D341Med (cell line): ENCODE measurements at regions not wholly inside any gene's neighbourhood (a gene's known extent, or its start where the extent isn't known, plus 50 kb on each side); places are given as distances from the start of the nearest gene placed in this dataset.

ENCODE experiments used
- DNase-seq: peaks from one replicate; pipeline ENCODE4 v3.0.0; 2012; ENCODE audit warnings: low spot score

DNA sequence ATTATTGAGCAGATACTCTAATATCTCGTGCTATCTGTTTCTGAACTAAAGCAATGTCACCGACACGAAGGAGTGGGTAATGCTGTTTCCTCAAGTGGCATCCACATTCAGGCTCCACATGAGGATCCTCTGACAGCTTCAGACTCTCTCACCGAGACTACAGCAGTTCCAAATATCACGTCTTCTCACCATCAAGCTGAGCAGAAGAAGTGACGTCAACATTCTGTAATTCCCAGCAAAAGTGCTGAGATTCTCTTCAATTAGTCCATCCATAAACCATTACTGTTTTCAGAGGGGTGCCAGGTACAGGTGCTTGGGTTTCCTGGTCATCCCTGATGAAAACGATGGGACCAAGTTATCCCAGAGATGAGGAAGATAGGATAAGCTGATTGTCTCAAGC, 110.0 kb upstream of the DACH1 start:
- no peak for DNase-seq

DNA sequence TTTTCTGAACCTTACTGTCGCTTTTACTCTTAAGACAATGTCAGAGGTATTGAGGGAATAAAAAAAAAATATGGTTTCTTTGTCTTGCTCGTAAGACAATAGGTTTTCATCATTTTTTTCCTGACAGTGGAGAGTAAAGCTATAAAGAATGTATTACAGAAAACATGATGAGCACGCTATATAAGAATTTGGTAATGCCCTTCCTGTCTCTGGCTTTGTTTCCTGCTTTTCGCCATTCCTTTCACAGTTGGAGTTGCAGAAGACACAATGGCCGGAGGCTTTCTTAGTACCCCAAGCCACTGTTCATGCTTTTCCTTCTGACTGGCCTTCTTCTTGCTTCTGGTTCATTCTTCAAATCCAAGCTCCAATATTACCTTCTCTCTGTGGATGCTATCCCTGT, 101.0 kb upstream of the DACH1 start:
- no peak for DNase-seq

DNA sequence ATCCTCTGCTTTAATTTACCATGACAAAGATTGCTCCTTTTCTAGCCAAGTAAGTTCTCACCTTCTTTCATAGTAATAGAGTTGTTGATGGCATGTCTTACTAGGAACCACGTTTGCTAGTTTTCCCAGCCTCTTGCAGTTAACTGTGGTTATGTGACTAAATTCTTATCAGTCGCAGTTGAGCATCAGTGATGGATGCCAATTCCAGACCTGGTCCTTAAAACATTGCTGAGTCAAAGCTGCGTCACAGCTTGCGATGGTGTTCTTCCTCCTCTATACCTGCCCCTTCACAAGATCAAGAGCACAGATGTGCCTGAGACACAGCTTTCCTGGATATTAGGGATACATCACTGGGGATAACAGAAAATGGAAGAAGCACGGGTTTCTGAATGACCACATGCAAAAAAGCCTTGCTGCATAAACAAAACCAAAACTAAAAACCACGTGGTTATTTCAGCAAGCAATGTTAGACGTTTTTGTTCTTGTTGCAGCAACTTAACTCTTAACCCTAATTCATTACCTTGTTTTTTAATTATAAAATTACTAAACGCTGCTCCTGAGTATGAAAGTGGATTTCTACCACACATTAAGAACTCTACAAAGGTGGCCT, 97.6 kb upstream of the DACH1 start:
- no peak for DNase-seq

DNA sequence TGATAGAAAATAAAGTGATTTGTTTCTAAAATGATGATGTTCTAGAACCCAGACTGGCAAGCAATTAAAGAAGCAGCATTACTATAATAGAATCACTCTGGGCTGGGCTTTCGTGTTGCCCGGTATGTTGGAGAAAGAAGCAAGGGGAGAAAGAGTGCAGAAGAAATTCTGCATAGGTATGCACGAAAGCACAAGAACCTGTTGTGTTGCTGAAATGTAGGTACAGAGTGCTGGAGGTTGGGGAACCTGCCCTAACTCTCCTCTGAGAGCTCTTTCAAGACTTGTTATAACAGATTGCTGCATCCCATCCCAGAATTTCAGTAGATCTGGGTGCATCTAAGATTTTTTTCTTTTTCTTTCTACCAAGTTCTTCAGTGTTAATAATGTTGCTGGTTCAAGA, 95.7 kb upstream of the DACH1 start:
- DNase-seq: no peak

DNA sequence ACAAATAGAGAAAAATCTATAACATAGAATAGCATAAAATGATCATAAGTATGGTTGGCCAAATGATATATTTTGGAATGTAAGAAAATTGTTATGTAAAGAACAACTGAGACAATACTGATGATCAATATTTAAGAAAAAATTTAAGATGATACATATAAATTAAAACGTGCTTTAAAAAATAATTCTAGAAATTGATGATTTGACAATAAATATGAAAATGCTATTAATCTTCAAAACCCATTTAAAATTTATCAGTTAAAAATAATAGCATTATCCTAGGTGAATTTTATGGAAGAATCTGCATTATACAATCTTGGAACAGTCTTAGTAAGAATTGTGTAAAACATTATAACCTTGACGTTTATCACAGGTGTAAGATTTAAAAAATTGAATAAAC, 95.1 kb upstream of the DACH1 start:
- no peak for DNase-seq

DNA sequence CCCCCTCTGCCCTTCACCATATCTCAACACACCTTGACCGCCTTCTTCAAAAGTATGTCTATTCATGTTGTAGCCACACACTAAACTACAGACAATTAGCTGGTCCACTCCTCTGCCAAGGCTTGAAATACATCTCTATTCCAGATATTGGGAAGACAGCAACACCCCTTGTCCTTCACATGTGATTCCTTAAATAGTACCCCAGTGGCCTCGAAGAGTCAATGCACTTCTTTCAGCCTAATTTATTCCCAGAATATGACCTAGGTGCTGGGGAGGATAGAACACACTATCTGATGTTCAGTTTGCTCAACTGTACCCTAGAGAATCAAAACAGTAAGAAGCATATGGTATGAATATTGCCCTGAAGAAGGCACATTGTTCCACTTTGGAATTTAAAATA, 82.4 kb upstream of the DACH1 start:
- DNase-seq: no peak

DNA sequence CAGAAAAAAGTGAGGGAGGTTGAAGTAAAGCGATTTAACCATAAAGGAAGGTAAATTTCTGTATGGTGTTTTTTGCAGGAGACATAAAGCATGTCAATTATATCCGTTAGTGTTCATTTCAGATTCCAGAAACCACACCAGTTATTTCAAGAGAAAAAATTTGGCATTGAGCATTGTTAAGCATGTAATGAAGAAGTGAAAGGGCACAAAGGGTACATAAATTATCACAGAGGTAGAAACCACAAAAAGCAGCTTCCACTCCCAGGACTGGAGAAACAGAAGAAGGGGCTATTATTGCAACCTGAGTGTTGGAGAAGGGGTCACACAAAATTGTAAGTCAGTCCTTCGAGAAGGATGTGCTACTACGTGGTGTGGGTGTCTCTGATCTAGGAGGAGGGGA, 72.2 kb upstream of the DACH1 start:
- DNase-seq: no peak

DNA sequence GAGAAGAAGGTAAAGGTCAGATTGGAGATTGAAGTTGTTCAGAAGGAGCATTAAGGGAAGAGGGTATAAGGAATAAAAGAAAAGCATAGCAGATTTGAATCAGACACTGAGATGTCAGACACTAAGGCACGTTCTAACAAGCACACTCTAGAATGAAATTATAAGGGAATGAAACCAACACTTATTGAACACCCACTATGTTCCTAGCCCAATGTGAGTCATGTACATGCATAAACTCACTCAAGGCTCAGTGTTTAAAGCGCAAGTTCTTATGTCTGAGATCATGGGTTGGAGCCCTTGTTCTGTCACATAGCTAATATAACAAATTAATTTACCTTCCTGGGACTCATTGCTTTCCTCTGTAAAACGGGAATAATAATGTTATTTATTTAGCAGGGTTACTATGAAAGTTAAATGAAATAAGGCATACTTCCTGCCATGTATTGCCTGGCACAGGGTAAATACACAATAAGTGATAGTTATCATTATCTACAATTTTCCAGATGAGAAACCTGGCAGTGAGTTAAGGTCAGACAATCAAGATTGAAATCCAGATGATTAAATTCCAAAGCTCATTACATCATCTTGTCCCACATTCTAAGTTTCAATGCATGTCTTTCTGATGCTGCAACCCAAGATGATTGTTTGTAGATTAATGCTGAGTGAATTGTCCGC, 68.3 kb upstream of the DACH1 start:
- no peak for DNase-seq

DNA sequence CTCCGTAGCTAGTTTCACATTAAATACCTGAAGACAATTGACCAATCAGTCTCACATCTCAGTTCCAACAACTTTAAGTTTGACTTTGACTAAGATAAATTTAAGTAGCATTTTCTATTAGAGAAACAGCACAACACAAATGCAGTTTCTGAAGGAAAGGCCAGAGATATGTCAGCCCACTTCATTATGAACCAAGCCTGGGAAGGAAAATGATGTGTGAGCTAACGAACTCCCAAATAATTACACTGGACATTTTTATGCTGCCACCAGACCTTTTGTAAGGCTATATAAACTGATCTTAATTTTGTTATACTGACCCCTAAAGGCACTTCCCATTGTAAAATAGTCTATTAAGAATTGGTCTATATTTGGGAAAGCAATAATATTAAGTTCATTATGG, 57.9 kb upstream of the DACH1 start:
- DNase-seq: no peak

DNA sequence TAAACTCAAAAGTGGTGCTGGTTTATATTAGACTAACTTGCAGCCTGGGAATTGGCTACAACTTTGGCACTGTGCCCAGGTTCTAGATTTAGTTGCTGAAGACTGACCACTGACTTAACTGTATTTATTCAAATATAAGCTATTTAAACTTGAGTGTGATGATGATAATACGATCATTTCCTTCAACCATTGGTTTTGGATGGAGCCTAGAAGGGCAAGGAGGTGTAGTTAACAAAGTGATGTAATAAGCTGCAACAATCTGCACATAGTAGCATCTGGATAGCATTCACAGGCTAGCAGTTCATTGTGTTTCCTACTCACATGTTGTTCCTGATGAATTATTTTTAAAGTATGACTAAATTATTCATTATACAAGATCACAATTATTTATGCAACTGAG, 55.2 kb upstream of the DACH1 start:
- no peak for DNase-seq
